ENCODE measurements at regions not wholly inside any gene's neighbourhood (a gene's known extent, or its start where the extent isn't known, plus 50 kb on each side); places are given as distances from the start of the nearest gene placed in this dataset.

DNA sequence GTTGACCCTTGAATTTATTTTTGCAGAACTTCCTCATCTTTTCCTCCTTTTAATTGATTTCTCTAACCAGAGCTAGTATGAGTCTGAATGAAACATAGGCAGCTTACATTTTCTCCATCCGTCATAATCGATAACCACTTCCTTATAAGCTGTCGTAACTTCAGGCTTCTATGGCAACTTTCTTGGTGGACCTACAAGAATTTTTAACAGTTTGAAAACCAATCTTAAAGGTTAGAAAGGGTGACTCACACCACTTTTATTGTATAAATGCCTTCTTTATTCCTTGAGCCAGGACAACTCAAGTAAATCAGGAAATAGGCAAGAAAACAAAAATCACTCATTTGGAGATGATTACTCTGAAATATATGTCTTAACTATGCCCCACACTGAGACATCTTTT lies 105.7 kb upstream of the KL start:
- no peak for DNase-seq (ENCODE audit: low read depth)

DNA sequence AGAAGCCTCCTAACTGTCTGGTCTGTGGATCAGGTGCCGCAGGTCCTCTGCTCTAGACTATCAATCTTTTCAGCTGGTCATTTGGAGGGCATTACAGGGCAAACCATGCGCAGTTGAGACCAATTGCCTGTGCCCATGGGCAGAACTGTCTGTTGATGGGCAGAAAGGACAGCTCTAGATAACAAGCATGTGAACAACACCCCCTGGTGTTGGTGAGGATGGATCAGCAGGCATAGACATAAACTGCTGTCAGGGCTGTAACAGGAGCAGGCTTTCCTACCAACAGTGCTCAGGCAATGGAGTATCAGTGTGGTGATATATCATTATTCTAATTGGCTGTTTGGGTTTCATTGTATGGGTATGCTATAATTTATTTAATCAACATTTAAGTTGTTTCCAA lies 104.7 kb upstream of the KL start:
- DNase-seq (ENCODE audit: low read depth), result no peak

DNA sequence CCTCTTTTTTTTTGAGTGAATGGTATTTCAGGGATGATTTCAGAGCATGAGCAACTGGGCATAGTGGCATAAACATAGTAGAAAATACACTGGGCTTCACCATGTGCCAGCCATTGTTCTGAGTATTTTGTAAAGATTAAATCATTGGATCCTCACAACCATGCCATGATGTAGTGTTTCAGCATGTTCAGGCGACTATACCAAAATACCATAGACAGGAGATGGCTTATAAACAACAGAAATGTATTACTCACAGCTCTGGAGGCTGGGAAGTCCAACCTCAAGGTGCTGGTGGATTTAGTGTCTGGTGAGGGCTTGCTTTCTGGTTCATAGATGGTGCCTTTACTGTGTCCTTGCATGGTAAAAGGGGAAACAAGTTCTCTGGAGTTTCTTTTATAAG lies 101.5 kb upstream of the KL start:
- DNase-seq (ENCODE audit: low read depth), result no peak

DNA sequence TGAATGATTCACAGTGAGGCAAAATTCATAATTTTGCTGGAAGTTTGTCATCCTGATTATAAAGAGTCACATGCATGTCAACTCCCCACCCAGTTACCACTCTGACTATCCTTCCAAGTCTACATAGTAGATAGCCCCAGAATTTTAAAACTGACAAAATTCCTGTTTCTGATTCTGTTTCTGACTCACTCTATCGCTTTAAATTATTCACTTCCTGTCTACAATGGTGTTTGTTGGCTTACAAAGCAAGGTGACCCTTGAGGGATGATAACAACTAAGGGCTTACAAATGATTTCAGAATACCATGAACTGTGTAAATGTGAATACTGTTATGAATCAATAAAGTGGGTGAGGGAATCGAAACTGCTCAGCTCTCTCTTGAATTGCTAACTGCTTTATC lies 98.7 kb upstream of the KL start:
- no peak for DNase-seq (ENCODE audit: low read depth)

DNA sequence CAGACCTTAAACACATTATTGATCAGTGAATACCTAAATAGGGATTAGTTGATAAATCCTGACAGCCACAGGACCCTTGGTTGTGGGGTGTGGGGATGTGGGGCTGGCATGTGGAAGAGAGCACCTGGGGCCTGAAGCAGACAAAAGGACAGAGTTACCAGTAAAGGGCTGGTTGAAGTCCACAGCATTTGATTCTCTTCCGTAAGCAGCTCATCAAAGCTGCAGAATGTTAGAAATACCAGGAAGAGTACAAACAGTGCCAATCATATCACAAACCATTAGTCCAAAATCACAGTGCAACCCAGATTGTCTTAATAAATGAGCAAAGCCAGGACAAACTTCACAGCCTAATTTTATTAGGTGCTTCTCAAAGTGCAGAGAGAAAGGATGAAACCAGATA lies 92.5 kb upstream of the KL start:
- DNase-seq (ENCODE audit: low read depth), result no peak

DNA sequence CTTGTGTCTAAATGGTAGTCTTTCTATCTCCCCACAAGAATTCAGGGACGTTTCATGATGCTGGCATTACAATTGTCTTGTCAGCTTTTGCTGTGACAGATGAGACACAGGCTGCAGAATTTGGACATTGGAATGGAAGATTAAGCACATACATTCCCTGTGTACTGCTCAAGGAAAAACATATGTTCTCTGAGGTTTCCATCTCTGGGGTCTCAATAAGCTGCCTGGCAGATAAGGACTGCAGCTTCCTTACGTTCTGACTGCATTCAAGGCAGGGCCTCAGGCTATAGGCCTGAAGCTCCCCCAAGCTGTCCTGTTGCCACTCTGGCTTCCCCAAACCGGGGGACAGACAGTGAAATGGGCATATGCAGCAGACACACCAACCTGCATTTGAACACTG lies 91.3 kb upstream of the KL start:
- no peak for DNase-seq (ENCODE audit: low read depth)

DNA sequence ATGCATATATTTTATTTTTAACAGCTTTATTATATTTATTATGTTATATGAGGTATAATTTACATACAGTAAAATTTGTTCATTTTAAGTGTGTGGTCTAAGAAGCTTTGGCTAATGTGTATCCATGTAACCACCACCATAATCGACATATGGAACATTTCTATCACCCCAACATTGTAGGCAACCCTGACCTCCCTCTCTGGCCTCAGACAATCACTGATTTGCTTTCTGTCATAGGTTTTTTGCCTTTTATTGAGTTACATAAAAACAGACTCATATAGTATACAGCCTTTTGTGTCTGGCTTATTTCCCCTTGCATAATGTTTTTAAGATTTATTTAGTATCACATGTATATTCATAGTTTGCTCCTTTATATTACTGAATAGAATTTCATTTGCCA lies 90.7 kb upstream of the KL start:
- no peak for DNase-seq (ENCODE audit: low read depth)

DNA sequence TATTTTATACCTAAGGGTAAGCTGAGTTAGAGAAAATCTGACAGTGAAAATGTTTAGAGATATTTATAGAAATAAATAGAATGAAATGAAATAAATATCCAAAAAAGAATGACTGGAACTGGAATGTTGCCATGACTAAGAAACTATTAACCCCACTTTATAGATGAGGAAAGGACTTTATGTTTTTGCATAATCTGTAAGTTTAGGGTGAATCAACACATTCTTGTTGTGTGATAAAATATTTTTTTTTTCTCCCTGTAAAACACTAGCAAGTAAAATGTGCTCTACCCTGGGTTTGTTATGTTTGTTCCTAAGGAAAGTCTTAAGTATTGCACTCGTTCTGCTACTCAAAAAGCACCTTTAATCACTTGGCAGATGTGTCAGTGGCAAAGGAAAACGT lies 83.8 kb upstream of the KL start:
- DNase-seq (ENCODE audit: low read depth), result no peak

DNA sequence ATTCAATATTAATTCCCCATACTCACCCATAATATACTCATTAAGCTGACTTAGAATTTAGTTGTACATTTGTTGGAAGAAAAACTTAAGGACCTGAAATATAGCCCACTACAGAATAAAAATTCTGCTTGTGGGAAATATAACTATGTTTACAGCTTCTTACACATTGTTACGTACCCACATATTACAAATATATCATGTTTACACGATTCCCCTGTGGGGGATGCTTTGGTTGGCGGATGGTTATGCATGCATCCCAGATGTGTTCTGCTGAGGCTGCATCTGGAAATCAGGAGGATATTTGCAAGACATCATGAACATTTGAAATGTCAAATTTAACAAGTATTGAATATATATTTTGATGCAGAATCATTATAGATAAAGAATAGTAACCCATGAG lies 79.5 kb upstream of the KL start:
- DNase-seq (ENCODE audit: low read depth), result no peak

DNA sequence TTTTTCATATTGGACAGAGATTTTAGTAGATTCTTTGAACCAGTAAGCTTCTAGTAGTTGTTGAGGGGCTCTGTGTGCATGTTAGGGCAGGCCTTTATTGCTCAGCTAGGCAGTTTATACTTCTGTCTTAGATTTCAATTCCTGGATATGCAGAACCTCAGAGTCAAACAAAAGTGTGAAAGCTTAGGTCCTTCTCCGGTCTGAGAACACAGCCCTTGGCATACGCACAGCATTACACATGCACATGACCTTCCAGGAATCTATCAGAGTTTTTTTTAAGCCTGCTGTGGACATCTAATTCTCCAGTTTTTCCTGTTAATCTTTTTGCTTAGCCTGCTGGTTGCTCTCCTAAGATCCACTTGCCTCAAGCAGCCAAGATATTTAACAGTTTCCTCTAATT lies 77.9 kb upstream of the KL start:
- no peak for DNase-seq (ENCODE audit: low read depth)

DNA sequence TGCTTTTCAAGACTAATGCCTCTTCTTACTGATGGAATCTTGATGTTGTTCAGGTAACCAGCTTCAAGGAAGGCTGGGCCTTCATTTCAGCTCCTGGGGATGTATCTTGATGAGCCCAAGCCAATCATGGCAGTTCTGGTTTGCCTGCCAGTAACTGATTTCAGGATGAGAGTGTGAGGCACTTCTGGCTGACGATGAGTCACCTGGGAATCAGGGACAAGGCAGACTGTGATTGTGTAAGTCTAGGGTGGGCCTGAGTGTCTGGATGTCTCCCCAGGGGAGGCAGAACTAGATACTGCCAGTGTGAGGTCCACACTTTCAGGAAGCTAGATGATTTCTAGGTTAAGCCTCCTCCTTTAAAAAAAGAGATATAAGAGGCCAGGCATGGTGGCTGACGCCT lies 77.3 kb upstream of the KL start:
- DNase-seq (ENCODE audit: low read depth), result no peak

DNA sequence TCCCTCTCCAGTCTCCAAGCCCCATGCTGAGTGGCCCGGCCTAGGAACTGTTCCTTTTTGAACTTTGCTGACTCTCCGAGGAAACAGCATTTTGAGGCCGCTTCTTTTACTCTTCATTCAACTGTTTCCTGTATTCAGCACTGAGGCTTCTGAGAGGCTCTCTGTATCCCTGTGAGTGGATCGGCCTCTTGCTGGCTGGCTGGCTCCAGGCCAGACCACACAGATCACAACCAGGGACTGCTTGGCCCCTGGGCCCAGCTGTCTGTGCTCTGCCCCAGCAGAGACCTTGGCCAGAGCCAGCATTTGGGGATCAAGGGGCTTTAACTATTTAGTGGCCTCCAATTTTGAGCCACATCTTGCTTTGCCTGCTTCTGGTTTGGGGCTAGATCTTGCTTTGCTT lies 75.6 kb upstream of the KL start:
- DNase-seq (ENCODE audit: low read depth), result peak; percentile 14

DNA sequence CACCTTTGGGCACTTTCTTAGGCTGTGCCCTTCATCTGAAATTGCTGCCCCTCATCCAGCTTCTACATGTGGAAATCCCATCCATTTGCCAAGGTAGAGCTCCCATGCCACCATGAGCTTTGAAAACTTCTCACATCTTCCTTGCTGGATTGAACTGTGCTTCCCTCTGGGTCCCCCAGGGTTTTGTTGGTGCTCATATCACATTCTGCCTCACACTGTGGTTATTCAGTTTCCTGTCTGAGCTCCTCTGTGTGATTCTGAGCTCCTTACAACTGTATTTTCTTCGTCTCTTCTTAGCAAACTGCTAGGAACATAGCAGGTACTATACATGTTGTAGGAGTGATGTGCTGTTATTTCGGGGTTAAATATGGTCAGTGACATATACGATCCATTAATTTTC lies 74.9 kb upstream of the KL start:
- DNase-seq (ENCODE audit: low read depth), result no peak

DNA sequence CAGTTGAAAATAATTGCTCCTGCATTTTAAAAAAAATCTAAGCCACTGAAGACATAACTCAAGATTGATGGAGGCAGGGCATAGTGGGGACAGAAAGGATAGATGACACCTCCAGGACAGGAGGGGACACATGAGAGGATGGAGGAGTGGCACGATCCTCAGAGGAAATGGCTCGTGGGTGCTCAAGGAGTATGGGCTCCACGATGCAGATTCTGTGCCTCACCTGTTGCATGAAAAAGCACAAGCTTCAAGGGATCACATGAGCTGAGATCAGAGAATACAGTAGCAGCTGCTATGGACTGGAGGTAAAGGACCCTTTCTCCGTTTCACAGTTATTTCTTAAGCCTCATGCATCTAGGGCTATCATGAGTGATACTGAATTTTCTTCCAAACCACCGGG lies 69.7 kb upstream of the KL start:
- DNase-seq (ENCODE audit: low read depth), result no peak

DNA sequence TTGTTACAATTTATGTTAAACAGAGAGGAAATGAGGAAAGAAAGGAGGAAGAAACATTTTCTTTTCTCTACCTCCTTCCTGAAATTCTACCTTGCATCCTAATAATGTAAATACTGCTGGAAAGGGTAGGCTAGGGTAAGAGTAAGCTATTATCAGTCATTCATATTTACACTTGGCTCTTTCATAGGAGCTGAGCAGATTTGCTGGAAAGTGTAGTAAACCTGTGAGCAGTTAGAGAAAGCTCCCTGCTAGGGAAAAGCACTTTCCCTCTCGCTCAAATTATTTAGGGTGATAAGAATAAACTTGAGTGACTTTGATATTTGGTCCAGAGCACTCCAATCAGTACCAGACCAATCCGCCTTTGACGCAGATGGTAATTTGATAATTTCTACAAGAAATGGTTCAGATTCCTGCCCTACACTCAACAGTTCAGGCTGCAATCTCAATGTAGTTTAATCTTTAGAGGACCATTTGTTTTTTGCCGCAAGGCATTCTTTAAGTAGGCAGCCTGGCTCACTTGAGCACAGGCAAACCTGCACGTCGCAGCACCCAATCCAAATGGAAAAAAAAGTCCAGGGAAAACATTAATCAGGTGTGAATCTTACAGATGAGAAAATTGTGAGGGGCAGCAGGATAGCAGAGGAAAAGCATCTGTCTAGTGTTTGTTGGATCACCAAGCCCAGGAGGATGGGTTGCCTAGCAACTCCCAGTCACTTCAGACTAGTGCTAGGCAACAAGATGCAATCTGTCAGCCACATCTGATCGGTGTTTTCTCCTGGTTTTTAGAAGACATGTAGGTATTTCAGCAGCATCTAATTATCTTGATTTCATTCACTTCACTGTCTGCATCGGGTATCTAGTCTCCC lies 68.6 kb upstream of the KL start:
- no peak for DNase-seq (ENCODE audit: low read depth)

DNA sequence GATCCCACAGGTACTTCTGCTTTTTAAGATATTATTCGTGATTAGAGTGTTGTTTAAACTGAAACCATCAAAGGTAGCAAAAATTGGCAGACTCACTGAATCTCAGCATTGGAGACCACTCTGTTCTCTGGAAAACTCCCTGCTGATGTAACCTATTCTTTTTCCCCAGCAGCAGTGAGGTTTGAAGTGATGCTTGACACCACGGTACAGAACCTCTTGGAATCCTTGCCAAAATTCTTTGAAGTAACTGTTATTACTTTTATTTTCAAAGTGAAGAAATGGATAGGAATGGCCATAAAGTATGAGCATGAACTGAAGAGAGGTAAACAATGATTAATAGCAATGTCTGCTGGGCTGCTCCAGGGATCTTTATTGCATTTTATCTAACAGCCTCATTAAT lies 66.4 kb upstream of the KL start:
- DNase-seq (ENCODE audit: low read depth), result no peak

DNA sequence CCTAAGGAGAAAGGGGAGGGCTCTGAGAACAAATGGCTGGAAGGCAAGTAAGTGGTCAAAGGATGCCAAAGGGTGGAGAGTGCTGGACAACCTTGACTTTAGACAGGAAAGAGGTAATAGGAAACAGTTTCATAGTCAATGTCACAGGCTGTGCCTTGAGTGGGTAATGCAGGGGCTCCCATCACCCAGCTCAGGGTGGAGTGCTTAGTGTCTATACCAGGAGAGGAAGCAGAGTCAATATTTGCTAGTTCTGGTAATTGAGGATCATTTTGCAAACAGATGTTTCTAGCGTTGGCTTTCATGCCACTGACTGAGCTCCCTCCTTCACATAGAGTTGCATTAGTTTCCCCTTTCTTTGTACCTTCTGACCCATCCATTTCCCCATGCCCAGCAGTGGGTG lies 64.6 kb upstream of the KL start:
- DNase-seq (ENCODE audit: low read depth), result no peak

DNA sequence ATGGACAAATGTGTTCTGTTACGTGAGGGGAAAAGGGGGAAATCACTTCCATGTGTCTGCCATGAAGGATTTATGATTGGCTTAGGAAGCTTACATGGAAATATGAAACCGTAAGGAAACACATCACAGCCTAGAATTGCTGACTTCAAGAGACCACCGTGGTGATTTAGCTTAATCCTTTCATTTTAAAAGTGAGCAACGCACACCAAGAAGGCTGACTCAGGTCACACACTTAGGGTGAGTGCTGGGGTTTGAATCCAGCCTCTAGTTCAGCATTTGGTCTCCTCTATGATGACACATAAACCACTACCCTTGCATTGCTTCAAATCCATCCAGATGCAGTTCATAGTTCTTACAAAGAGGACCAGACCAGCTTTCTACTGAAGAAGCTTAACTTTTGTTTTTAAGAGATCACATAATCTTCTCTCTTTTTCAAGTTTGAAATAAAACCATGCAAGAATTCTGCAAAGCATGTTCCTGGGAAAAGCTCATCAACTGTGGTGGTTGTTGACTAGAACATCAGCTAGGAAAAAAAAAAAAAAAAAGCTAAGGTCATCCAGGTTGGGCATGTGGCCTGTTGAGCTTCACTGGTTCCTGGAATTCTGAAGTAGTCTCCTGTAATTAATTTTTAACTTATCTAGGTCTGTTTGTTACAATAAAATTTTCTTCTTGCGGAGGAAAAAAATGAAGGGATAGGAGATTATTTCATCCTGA lies 60.2 kb upstream of the KL start:
- DNase-seq (ENCODE audit: low read depth), result no peak

DNA sequence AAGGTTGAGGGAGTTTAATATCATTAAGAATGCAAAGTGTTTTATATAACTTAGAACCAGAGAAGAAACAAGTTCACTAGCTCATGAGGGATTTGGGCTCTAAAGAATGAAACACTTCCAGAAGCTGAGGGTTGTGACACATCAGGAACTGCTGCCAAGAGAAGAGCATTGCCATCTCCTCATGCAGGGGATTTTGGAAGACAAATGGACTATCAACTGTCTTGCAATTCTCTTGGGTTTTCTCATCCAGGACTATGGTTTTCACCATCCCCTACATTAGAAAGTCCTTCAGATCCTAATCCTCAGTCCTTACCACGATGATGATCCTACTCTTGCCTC lies 59.7 kb upstream of the KL start:
- DNase-seq (ENCODE audit: low read depth), result no peak

DNA sequence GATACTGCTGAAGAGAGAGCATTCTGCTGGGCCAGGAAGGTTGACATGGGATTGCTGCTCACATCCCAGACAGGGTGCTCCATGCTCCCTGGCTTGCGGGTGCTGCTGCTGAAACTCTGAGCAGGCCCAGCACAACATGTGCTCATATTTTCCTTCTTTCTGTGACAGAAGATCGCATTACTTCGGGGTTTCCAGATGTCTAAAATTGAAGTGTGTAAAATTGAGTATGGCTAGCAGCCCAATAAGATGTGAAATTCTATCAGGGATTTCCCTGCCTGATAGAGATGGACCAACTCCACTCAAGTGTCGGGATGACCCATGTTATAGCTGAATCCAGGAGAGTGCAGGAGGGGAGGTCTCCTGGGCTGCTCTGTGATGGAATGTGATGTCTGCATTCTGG lies 55.6 kb upstream of the KL start:
- DNase-seq (ENCODE audit: low read depth), result no peak

DNA sequence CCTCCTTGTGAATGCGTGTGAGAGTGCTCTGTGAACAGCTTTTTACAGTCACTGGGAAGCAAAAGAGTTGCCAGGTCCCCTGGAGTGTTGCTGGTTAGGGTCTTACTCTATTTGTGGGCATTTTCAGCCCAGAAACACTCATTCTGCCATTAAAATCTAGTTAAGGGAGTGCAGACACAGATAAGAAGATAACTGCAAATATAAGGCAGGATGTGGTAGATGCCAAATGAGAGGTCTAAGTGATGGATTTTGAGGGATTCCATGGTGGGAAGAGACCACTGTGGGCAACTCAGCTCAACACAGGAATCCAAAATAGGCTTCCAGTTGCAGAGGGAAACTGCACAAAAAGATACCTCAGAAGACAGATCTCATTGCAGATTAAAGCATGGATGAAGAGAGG lies 54.5 kb upstream of the KL start:
- no peak for DNase-seq (ENCODE audit: low read depth)

DNA sequence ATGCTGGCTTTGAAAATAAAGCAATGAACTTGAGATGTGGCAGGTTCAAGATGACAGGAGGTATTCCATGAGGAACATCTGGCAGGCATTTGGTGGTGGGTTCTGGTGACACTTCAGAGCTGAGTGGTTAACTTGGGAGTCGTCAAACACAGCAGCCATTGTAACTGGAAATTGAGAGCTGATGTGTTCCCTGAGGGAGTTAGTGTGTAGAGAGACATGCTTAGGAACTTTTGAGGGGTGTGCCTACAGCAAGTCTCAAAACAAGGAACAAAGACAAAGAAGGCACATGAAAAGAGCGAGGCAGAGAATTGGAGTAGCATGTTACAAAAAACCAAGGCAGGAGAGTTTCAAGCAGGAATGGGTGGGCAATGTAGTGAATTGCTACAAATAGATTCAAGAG lies 53.9 kb upstream of the KL start:
- no peak for DNase-seq (ENCODE audit: low read depth)

DNA sequence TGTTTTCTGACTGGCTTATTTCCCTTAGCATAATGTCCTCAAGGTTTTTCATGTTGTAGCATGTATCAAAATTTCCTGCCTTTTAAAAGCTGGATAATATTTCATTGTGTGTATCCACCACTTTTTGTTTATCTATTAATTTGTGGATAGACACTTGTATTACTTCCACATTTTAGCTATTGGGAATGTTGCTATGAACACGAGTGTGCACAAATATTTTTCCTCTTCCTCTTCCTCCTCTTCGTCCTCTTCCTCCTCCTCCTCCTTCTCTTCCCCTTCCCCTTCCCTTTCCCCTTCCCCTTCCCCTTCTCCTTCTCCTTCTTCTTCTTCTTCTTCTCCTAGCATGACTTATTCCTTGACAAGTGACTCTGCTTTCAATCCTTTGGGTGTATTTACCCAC lies 51.2 kb upstream of the KL start:
- no peak for DNase-seq (ENCODE audit: low read depth)
